Fibroblast of lung (primary cell): ENCODE measurements at regions not wholly inside any gene's neighbourhood (a gene's known extent, or its start where the extent isn't known, plus 50 kb on each side); places are given as distances from the start of the nearest gene placed in this dataset.

Source experiments
- EZH2 ChIP-seq: IDR thresholded peaks from 2 replicates; pipeline ENCODE4 v1.5.1; 2012; ENCODE audit warnings: low read length, control low read depth, mild to moderate bottlenecking; ENCODE audit errors: missing control alignments
- TF ChIP-seq, protein P1 (sequence below), 2 donors: IDR thresholded peaks in 1 of 2; conservative IDR thresholded peaks in 1 of 2; 1 replicate in 1 of 2; 2 replicates in 1 of 2; pipeline ENCODE4 v1.5.1; 2011 to 2012; ENCODE audit warnings: low read length in 2 of 2, control low read depth in 1 of 2, inconsistent platforms in 1 of 2, low read depth in 1 of 2, mild to moderate bottlenecking in 1 of 2

DNA sequence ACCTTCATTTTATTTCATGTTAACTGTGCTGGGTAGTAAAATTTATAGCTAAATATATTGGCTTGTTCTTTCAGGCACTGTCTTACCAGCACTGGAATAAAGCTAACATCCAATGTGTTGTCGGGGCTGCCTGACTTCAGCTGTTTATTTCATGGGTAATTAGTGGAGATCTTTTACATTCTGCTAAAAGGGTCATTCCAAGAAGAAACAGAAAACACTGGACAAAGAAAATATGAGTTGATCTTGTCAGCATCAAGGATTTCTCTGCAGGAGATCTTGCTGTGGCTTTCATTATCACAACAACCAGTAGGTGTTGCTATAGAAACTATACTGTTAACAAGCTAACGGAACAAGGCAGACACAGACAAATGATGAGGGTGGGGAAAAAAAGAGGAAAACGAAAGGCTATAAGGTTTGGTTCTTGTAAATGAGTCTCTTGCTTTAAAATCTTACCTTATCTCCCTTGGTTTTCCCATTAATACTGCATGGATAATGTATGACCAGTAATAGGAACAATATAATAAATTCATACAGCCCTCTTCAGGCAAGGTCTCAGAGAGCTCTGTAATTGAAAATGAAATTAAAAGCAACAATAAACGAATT lies 206.8 kb downstream of the SIM1 start:
- TF ChIP-seq, protein P1, sequence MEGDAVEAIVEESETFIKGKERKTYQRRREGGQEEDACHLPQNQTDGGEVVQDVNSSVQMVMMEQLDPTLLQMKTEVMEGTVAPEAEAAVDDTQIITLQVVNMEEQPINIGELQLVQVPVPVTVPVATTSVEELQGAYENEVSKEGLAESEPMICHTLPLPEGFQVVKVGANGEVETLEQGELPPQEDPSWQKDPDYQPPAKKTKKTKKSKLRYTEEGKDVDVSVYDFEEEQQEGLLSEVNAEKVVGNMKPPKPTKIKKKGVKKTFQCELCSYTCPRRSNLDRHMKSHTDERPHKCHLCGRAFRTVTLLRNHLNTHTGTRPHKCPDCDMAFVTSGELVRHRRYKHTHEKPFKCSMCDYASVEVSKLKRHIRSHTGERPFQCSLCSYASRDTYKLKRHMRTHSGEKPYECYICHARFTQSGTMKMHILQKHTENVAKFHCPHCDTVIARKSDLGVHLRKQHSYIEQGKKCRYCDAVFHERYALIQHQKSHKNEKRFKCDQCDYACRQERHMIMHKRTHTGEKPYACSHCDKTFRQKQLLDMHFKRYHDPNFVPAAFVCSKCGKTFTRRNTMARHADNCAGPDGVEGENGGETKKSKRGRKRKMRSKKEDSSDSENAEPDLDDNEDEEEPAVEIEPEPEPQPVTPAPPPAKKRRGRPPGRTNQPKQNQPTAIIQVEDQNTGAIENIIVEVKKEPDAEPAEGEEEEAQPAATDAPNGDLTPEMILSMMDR (conservative IDR thresholded peaks at IDR 0.05 in 1 of 2, IDR thresholded peaks at IDR 0.05 in 1 of 2; ENCODE audit: low read depth in 1 of 2, low read length in 2 of 2), result peak in 1 of 2 donors; percentile 31
- no peak for TF ChIP-seq EZH2
